ENCODE measurements at regions not wholly inside any gene's neighbourhood (a gene's known extent, or its start where the extent isn't known, plus 50 kb on each side); places are given as distances from the start of the nearest gene placed in this dataset.

- H3K27ac Mint-ChIP-seq = no peak overlapping the region
- no peak overlapping the region for H3K4me3 Mint-ChIP-seq (ENCODE audit: low read depth)
- H3K4me1 Mint-ChIP-seq (ENCODE audit: low read depth) = peaks cover 5% of the 10 kb centered on the region
- no peak for DNase-seq (ENCODE audit: low spot score, unreplicated experiment)
- H3K27me3 Mint-ChIP-seq = no peaks in the 10 kb centered on the region
- no peak for TF ChIP-seq CTCF (IDR thresholded peaks at IDR 0.05; ENCODE audit: unreplicated experiment)
- H3K9me3 Mint-ChIP-seq (ENCODE audit: low read depth) = no peaks in the 10 kb centered on the region
- H3K36me3 Mint-ChIP-seq (ENCODE audit: insufficient read depth) = no peaks in the 10 kb centered on the region
Observed at GRCh38 chr4:160894809-160895208, 1269.0 kb downstream of the FSTL5 start.

GRCh38 chr4:160927311-160927710, 1236.5 kb downstream of the FSTL5 start:
- Mint-ChIP-seq H3K36me3 (ENCODE audit: insufficient read depth) (no peaks in the 10 kb centered on the region), H3K27ac (no peak overlapping the region), H3K9me3 (ENCODE audit: low read depth) (peaks cover 10% of the 10 kb centered on the region), H3K4me3 (ENCODE audit: low read depth) (no peak overlapping the region), H3K27me3 (no peaks in the 10 kb centered on the region), H3K4me1 (ENCODE audit: low read depth) (peaks cover 6% of the 10 kb centered on the region)
- TF ChIP-seq CTCF (IDR thresholded peaks at IDR 0.05; ENCODE audit: unreplicated experiment) = no peak
- no peak for DNase-seq (ENCODE audit: low spot score, unreplicated experiment)

- no peaks in the 10 kb centered on the region for H3K36me3 Mint-ChIP-seq (ENCODE audit: insufficient read depth)
- TF ChIP-seq CTCF (IDR thresholded peaks at IDR 0.05; ENCODE audit: unreplicated experiment) = no peak
Observed at GRCh38 chr4:160928482-160928881, 1235.3 kb downstream of the FSTL5 start.

GRCh38 chr4:160947653-160948052, 1216.1 kb downstream of the FSTL5 start:
- no peak overlapping the region for H3K4me3 Mint-ChIP-seq (ENCODE audit: low read depth)
- no peaks in the 10 kb centered on the region for H3K36me3 Mint-ChIP-seq (ENCODE audit: insufficient read depth)
- H3K4me1 Mint-ChIP-seq (ENCODE audit: low read depth) = no peaks in the 10 kb centered on the region
- H3K27me3 Mint-ChIP-seq = no peaks in the 10 kb centered on the region
- TF ChIP-seq CTCF (IDR thresholded peaks at IDR 0.05; ENCODE audit: unreplicated experiment) = no peak
- no peak for DNase-seq (ENCODE audit: low spot score, unreplicated experiment)
- H3K27ac Mint-ChIP-seq = no peak overlapping the region
- peaks cover 15% of the 10 kb centered on the region for H3K9me3 Mint-ChIP-seq (ENCODE audit: low read depth)

More at GRCh38 chr4:160928482-160928881, 1235.3 kb downstream of the FSTL5 start:
- DNase-seq (ENCODE audit: low spot score, unreplicated experiment) = no peak
- H3K27ac Mint-ChIP-seq = no peak overlapping the region
- H3K27me3 Mint-ChIP-seq = no peaks in the 10 kb centered on the region
- H3K4me3 Mint-ChIP-seq (ENCODE audit: low read depth) = no peak overlapping the region
- H3K9me3 Mint-ChIP-seq (ENCODE audit: low read depth) = peaks cover 10% of the 10 kb centered on the region
- H3K4me1 Mint-ChIP-seq (ENCODE audit: low read depth) = peaks cover 6% of the 10 kb centered on the region

GRCh38 chr4:160956875-160957274, 1206.9 kb downstream of the FSTL5 start:
- Mint-ChIP-seq H3K36me3 (ENCODE audit: insufficient read depth) (no peaks in the 10 kb centered on the region), H3K4me3 (ENCODE audit: low read depth) (no peak overlapping the region), H3K9me3 (ENCODE audit: low read depth) (peaks cover 3% of the 10 kb centered on the region), H3K27me3 (no peaks in the 10 kb centered on the region), H3K27ac (no peak overlapping the region), H3K4me1 (ENCODE audit: low read depth) (no peaks in the 10 kb centered on the region)
- DNase-seq (ENCODE audit: low spot score, unreplicated experiment) = no peak
- TF ChIP-seq CTCF (IDR thresholded peaks at IDR 0.05; ENCODE audit: unreplicated experiment) = no peak

Data from progenitor cell of endocrine pancreas (in vitro differentiated cells).